GM23338 (cell line): ENCODE measurements at regions not wholly inside any gene's neighbourhood (a gene's known extent, or its start where the extent isn't known, plus 50 kb on each side); places are given as distances from the start of the nearest gene placed in this dataset.

Experiments used
- ATAC-seq: fragments of 200-7000 bp; cut with Tn5 transposase; 3 replicates; pipeline ENCODE4 v1.9.1; 2020
- DNase-seq: peaks from one replicate; pipeline ENCODE4 v3.0.0-alpha.2; 2015; ENCODE audit warnings: low spot score
- H2AFZ ChIP-seq: fragments of 200-600 bp; sonication (generic); 2 replicates; pipeline ENCODE4 v1.8.0; 2016; ENCODE audit warnings: antibody characterized with exemption, mild to moderate bottlenecking, moderate library complexity
- H3F3A ChIP-seq: fragments of 200-600 bp; sonication (generic); replicated peaks from 2 replicates; pipeline ENCODE4 v1.8.0; 2017; ENCODE audit warnings: antibody characterized with exemption, mixed run types, low read depth
- H3K27ac ChIP-seq: fragments of 200-600 bp; sonication (generic); 2 replicates; pipeline ENCODE4 v1.6.1; 2016; ENCODE audit warnings: low read depth
- H3K27me3 ChIP-seq: fragments of 200-600 bp; sonication (generic); 2 replicates; pipeline ENCODE4 v1.8.0; 2016; ENCODE audit warnings: mild to moderate bottlenecking, mixed run types, moderate library complexity; ENCODE audit not compliant: insufficient read depth
- H3K36me3 ChIP-seq: fragments of 200-600 bp; sonication (generic); 2 replicates; pipeline ENCODE4 v1.8.0; 2016; ENCODE audit warnings: mild to moderate bottlenecking; ENCODE audit not compliant: insufficient read depth
- H3K4me1 ChIP-seq: fragments of 200-600 bp; sonication (generic); 2 replicates; pipeline ENCODE4 v1.8.0; 2016; ENCODE audit warnings: mild to moderate bottlenecking, moderate library complexity; ENCODE audit not compliant: insufficient read depth
- H3K4me2 ChIP-seq: fragments of 200-600 bp; sonication (generic); 2 replicates; pipeline ENCODE4 v1.7.1; 2017; ENCODE audit warnings: mixed run types
- H3K4me3 ChIP-seq: fragments of 200-600 bp; sonication (generic); 2 replicates; pipeline ENCODE4 v1.6.1; 2016; ENCODE audit warnings: mixed run types
- H3K79me2 ChIP-seq: fragments of 200-600 bp; sonication (generic); replicated peaks from 2 replicates; pipeline ENCODE4 v1.8.0; 2017; ENCODE audit warnings: mild to moderate bottlenecking; ENCODE audit not compliant: insufficient read depth
- H3K9me2 ChIP-seq: fragments of 200-600 bp; sonication (generic); 2 replicates; pipeline ENCODE4 v1.8.0; 2017; ENCODE audit not compliant: insufficient read depth
- H4K20me1 ChIP-seq: fragments of 200-600 bp; sonication (generic); replicated peaks from 2 replicates; pipeline ENCODE4 v1.8.0; 2017; ENCODE audit warnings: mild to moderate bottlenecking; ENCODE audit not compliant: insufficient read depth
- H3K27ac Mint-ChIP-seq: 2 replicates; pipeline ENCODE4 v1.8.0; 2020; ENCODE audit warnings: inconsistent platforms, mild to moderate bottlenecking, moderate library complexity, mixed read lengths
- H3K27me3 Mint-ChIP-seq: 3 replicates; pipeline ENCODE4 v1.8.0; 2022; ENCODE audit warnings: low read depth, mild to moderate bottlenecking, moderate library complexity, mixed read lengths, inconsistent platforms; ENCODE audit not compliant: insufficient read depth, poor library complexity
- H3K36me3 Mint-ChIP-seq: 3 replicates; pipeline ENCODE4 v1.8.0; 2021; ENCODE audit warnings: low read depth, mild to moderate bottlenecking, inconsistent platforms, moderate library complexity, mixed read lengths
- H3K4me1 Mint-ChIP-seq: 3 replicates; pipeline ENCODE4 v1.8.0; 2020; ENCODE audit warnings: mild to moderate bottlenecking, inconsistent platforms, mixed read lengths
- H3K4me3 Mint-ChIP-seq: 3 replicates; pipeline ENCODE4 v1.8.0; 2021; ENCODE audit warnings: moderate library complexity, mild to moderate bottlenecking, inconsistent platforms, mixed read lengths
- H3K9me3 Mint-ChIP-seq: 3 replicates; pipeline ENCODE4 v1.8.0; 2020; ENCODE audit warnings: moderate library complexity, mild to moderate bottlenecking, inconsistent platforms, mixed read lengths
- CREB1 ChIP-seq: fragments of 250-450 bp; sonication (Bioruptor Pico); IDR thresholded peaks from 2 replicates; pipeline ENCODE4 v1.5.0; 2020; ENCODE audit warnings: low read depth, mild to moderate bottlenecking, moderate library complexity
- EZH2 ChIP-seq: fragments of 200-600 bp; sonication (generic); IDR thresholded peaks from one replicate; pipeline ENCODE4 v1.8.0; 2017; ENCODE audit warnings: antibody characterized with exemption, mild to moderate bottlenecking, low read depth; ENCODE audit not compliant: unreplicated experiment
- EZH2phosphoT487 ChIP-seq: fragments of 200-600 bp; sonication (generic); IDR thresholded peaks from one replicate; pipeline ENCODE4 v1.8.1; 2018; ENCODE audit warnings: antibody characterized with exemption; ENCODE audit not compliant: unreplicated experiment
- JUNB ChIP-seq: IDR thresholded peaks from one replicate; pipeline ENCODE4 v1.6.1; 2016; ENCODE audit warnings: antibody characterized with exemption; ENCODE audit not compliant: unreplicated experiment
- NANOG ChIP-seq: IDR thresholded peaks from 2 replicates; pipeline ENCODE4 v1.6.1; 2016; ENCODE audit warnings: antibody characterized with exemption, borderline replicate concordance
- POLR2AphosphoS5 ChIP-seq: IDR thresholded peaks from 2 replicates; pipeline ENCODE4 v1.6.1; 2016; ENCODE audit warnings: antibody characterized with exemption, low read depth
- REST ChIP-seq: IDR thresholded peaks from one replicate; pipeline ENCODE4 v1.6.1; 2018; ENCODE audit warnings: antibody characterized with exemption; ENCODE audit not compliant: unreplicated experiment
- STAT1 ChIP-seq: IDR thresholded peaks from one replicate; pipeline ENCODE4 v1.6.1; 2016; ENCODE audit warnings: antibody characterized with exemption; ENCODE audit not compliant: unreplicated experiment
- ZNF114 ChIP-seq: fragments of 250-450 bp; sonication (Bioruptor Pico); IDR thresholded peaks from 2 replicates; pipeline ENCODE4 v1.5.0; 2020; ENCODE audit warnings: mild to moderate bottlenecking, moderate library complexity
- ZNF331 ChIP-seq: fragments of 250-450 bp; sonication (Bioruptor Pico); IDR thresholded peaks from 2 replicates; pipeline ENCODE4 v1.5.0; 2020; ENCODE audit warnings: low read depth, mild to moderate bottlenecking, moderate library complexity
- TF ChIP-seq, protein P1 (sequence below): fragments of 250-450 bp; sonication (Bioruptor Pico); IDR thresholded peaks from 2 replicates; pipeline ENCODE4 v1.5.0; 2020; ENCODE audit warnings: mild to moderate bottlenecking, moderate library complexity
- TF ChIP-seq, protein P2 (sequence below), 2 experiments: fragments of 200-600 bp in 1 of 2; sonication (generic) in 1 of 2; conservative IDR thresholded peaks; 2 replicates each; pipeline versions ENCODE4 v1.5.1 to v1.6.1; 2016 to 2017; ENCODE audit warnings: antibody characterized with exemption in 2 of 2, low read depth in 2 of 2, mild to moderate bottlenecking in 2 of 2, moderate library complexity in 1 of 2
- TF ChIP-seq, protein P3 (sequence below): IDR thresholded peaks from 2 replicates; pipeline ENCODE4 v1.6.1; 2016; ENCODE audit warnings: antibody characterized with exemption

DNA sequence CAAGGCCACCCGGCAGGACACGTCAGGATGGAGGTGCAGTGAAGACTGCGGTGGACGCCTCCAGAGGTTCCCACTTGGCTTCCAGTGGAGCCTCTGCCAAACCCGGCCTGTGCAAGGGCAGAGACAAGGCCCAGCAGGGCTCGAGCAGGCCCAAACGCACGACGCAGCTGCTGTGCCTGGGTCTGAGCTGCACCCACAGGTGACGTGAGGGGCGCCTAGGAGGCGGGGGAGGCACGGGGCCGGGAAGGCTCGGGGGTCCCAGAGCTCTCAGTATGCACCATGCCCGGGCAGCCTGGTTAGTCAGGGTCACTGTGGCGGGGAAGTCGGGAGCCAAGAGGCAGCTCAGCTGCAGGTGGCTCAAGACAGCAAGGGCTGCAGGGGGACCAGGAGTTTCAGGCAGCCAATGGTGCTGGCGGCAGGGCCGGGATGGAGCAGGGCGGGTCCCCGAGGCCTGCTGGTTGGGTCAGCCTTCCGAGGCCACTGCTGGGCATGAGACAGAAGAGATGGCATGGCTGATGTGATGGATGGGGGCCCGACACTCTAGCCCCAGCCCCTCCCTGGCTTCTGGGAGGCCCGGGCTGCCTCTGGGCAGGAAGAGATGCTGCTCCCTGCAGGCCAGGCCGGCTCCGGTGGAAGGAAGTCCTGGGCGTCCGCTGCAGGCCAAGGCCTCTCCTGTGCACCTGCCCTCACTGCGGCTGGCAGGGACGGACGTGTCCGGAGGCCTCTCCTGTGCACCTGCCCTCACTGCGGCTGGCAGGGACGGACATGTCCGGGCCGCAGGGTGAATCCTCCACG, 72.2 kb upstream of the CFAP46 start:
- Histone ChIP-seq H3K79me2 (no peaks in the 10 kb centered on the region), H3K4me2 (no peak overlapping the region), H4K20me1 (no peaks in the 10 kb centered on the region), H3F3A (peaks cover 12% of the 10 kb centered on the region), H3K4me3 (no peak overlapping the region), H3K9me2 (no peaks in the 10 kb centered on the region), H3K27ac (no peak overlapping the region), H3K36me3 (no peaks in the 10 kb centered on the region), H3K4me1 (no peaks in the 10 kb centered on the region), H3K27me3 (no peaks in the 10 kb centered on the region), H2AFZ (no peak overlapping the region)
- TF ChIP-seq NANOG (no peak), REST (no peak), STAT1 (no peak), EZH2phosphoT487 (no peak), POLR2AphosphoS5 (no peak), EZH2 (no peak), ZNF331 (CRISPR knock-in tag) (no peak), ZNF114 (no peak), CREB1 (no peak), JUNB (no peak)
- TF ChIP-seq, protein P1, sequence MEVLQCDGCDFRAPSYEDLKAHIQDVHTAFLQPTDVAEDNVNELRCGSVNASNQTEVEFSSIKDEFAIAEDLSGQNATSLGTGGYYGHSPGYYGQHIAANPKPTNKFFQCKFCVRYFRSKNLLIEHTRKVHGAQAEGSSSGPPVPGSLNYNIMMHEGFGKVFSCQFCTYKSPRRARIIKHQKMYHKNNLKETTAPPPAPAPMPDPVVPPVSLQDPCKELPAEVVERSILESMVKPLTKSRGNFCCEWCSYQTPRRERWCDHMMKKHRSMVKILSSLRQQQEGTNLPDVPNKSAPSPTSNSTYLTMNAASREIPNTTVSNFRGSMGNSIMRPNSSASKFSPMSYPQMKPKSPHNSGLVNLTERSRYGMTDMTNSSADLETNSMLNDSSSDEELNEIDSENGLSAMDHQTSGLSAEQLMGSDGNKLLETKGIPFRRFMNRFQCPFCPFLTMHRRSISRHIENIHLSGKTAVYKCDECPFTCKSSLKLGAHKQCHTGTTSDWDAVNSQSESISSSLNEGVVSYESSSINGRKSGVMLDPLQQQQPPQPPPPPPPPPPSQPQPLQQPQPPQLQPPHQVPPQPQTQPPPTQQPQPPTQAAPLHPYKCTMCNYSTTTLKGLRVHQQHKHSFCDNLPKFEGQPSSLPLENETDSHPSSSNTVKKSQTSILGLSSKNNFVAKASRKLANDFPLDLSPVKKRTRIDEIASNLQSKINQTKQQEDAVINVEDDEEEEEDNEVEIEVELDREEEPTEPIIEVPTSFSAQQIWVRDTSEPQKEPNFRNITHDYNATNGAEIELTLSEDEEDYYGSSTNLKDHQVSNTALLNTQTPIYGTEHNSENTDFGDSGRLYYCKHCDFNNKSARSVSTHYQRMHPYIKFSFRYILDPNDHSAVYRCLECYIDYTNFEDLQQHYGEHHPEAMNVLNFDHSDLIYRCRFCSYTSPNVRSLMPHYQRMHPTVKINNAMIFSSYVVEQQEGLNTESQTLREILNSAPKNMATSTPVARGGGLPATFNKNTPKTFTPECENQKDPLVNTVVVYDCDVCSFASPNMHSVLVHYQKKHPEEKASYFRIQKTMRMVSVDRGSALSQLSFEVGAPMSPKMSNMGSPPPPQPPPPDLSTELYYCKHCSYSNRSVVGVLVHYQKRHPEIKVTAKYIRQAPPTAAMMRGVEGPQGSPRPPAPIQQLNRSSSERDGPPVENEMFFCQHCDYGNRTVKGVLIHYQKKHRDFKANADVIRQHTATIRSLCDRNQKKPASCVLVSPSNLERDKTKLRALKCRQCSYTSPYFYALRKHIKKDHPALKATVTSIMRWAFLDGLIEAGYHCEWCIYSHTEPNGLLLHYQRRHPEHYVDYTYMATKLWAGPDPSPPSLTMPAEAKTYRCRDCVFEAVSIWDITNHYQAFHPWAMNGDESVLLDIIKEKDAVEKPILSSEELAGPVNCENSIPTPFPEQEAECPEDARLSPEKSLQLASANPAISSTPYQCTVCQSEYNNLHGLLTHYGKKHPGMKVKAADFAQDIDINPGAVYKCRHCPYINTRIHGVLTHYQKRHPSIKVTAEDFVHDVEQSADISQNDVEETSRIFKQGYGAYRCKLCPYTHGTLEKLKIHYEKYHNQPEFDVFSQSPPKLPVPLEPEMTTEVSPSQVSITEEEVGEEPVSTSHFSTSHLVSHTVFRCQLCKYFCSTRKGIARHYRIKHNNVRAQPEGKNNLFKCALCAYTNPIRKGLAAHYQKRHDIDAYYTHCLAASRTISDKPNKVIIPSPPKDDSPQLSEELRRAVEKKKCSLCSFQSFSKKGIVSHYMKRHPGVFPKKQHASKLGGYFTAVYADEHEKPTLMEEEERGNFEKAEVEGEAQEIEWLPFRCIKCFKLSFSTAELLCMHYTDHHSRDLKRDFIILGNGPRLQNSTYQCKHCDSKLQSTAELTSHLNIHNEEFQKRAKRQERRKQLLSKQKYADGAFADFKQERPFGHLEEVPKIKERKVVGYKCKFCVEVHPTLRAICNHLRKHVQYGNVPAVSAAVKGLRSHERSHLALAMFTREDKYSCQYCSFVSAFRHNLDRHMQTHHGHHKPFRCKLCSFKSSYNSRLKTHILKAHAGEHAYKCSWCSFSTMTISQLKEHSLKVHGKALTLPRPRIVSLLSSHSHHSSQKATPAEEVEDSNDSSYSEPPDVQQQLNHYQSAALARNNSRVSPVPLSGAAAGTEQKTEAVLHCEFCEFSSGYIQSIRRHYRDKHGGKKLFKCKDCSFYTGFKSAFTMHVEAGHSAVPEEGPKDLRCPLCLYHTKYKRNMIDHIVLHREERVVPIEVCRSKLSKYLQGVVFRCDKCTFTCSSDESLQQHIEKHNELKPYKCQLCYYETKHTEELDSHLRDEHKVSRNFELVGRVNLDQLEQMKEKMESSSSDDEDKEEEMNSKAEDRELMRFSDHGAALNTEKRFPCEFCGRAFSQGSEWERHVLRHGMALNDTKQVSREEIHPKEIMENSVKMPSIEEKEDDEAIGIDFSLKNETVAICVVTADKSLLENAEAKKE (CRISPR knock-in tag), result no peak
- TF ChIP-seq, protein P2, sequence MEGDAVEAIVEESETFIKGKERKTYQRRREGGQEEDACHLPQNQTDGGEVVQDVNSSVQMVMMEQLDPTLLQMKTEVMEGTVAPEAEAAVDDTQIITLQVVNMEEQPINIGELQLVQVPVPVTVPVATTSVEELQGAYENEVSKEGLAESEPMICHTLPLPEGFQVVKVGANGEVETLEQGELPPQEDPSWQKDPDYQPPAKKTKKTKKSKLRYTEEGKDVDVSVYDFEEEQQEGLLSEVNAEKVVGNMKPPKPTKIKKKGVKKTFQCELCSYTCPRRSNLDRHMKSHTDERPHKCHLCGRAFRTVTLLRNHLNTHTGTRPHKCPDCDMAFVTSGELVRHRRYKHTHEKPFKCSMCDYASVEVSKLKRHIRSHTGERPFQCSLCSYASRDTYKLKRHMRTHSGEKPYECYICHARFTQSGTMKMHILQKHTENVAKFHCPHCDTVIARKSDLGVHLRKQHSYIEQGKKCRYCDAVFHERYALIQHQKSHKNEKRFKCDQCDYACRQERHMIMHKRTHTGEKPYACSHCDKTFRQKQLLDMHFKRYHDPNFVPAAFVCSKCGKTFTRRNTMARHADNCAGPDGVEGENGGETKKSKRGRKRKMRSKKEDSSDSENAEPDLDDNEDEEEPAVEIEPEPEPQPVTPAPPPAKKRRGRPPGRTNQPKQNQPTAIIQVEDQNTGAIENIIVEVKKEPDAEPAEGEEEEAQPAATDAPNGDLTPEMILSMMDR (conservative IDR thresholded peaks at IDR 0.05; ENCODE audit: low read depth in 2 of 2), result no peak
- TF ChIP-seq, protein P3, sequence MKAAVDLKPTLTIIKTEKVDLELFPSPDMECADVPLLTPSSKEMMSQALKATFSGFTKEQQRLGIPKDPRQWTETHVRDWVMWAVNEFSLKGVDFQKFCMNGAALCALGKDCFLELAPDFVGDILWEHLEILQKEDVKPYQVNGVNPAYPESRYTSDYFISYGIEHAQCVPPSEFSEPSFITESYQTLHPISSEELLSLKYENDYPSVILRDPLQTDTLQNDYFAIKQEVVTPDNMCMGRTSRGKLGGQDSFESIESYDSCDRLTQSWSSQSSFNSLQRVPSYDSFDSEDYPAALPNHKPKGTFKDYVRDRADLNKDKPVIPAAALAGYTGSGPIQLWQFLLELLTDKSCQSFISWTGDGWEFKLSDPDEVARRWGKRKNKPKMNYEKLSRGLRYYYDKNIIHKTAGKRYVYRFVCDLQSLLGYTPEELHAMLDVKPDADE, result no peak
- no peak for DNase-seq
- H3K4me3 Mint-ChIP-seq, result no peak overlapping the region
- H3K27ac Mint-ChIP-seq, result no peak overlapping the region
- no peaks in the 10 kb centered on the region for H3K36me3 Mint-ChIP-seq
- H3K4me1 Mint-ChIP-seq, result no peaks in the 10 kb centered on the region; the same call in 2 of the 3 replicates
- H3K9me3 Mint-ChIP-seq, result peaks cover 2% of the 10 kb centered on the region; the same call in 1 of the 3 replicates
- peaks cover 4% of the 10 kb centered on the region for H3K27me3 Mint-ChIP-seq
- peak; percentile 41; the same call in 2 of the 3 replicates for ATAC-seq
